OCI-LY1 (cell line): ENCODE measurements at regions not wholly inside any gene's neighbourhood (a gene's known extent, or its start where the extent isn't known, plus 50 kb on each side); places are given as distances from the start of the nearest gene placed in this dataset.

Source experiments
- H2AFZ ChIP-seq: fragments of 200-600 bp; sonication (generic), shearing (Covaris generic); 2 replicates; pipeline ENCODE4 v1.6.0; 2014; ENCODE audit warnings: antibody characterized with exemption, mild to moderate bottlenecking, low read length
- H3F3A ChIP-seq: fragments of 200-600 bp; sonication (generic), shearing (Covaris generic); 2 replicates; pipeline ENCODE4 v1.6.0; 2014; ENCODE audit warnings: mild to moderate bottlenecking, antibody characterized with exemption, low read length, moderate library complexity; ENCODE audit not compliant: insufficient read depth
- H3K27ac ChIP-seq: fragments of 200-600 bp; sonication (generic); 2 replicates; pipeline ENCODE4 v1.5.1; 2014; ENCODE audit warnings: low read length, mixed run types, mild to moderate bottlenecking, low read depth; ENCODE audit not compliant: poor library complexity, severe bottlenecking
- H3K27me3 ChIP-seq: fragments of 200-600 bp; sonication (generic); 2 replicates; pipeline ENCODE4 v1.6.0; 2014; ENCODE audit warnings: antibody characterized with exemption, mild to moderate bottlenecking, low read length, moderate library complexity; ENCODE audit not compliant: insufficient read depth
- H3K36me3 ChIP-seq: fragments of 200-600 bp; sonication (generic); 2 replicates; pipeline ENCODE4 v1.6.1; 2014; ENCODE audit warnings: mild to moderate bottlenecking, antibody characterized with exemption, low read length, moderate library complexity, mixed read lengths; ENCODE audit not compliant: insufficient read depth
- H3K4me1 ChIP-seq: fragments of 200-600 bp; sonication (generic); 2 replicates; pipeline ENCODE4 v1.5.1; 2014; ENCODE audit warnings: mild to moderate bottlenecking, low read length, moderate library complexity; ENCODE audit not compliant: insufficient read depth, severe bottlenecking
- H3K4me2 ChIP-seq: fragments of 200-600 bp; sonication (generic), shearing (Covaris generic); 2 replicates; pipeline ENCODE4 v1.6.1; 2014; ENCODE audit warnings: low read length
- H3K4me3 ChIP-seq: fragments of 200-600 bp; sonication (generic); 2 replicates; pipeline ENCODE4 v1.5.1; 2014; ENCODE audit warnings: low read length, low read depth, mild to moderate bottlenecking, mixed read lengths; ENCODE audit not compliant: poor library complexity, severe bottlenecking
- H3K79me2 ChIP-seq: fragments of 200-600 bp; shearing (Covaris generic); 2 replicates; pipeline ENCODE4 v1.6.1; 2016; ENCODE audit warnings: mixed run types, low read length, mixed read lengths; ENCODE audit not compliant: insufficient read depth
- H3K9ac ChIP-seq: fragments of 200-600 bp; sonication (generic), shearing (Covaris generic); 2 replicates; pipeline ENCODE4 v1.6.1; 2014; ENCODE audit warnings: mild to moderate bottlenecking, low read length, mixed read lengths
- H3K9me2 ChIP-seq: fragments of 200-600 bp; sonication (generic), shearing (Covaris generic); 2 replicates; pipeline ENCODE4 v1.6.1; 2014; ENCODE audit warnings: low read depth, mild to moderate bottlenecking, low read length, mixed read lengths
- H3K9me3 ChIP-seq: fragments of 200-600 bp; shearing (Covaris generic); 2 replicates; pipeline ENCODE4 v1.6.1; 2014; ENCODE audit warnings: low read length, mixed read lengths
- H4K20me1 ChIP-seq: fragments of 200-600 bp; sonication (generic), shearing (Covaris generic); 2 replicates; pipeline ENCODE4 v1.6.0; 2016; ENCODE audit warnings: mild to moderate bottlenecking, low read length; ENCODE audit not compliant: insufficient read depth
- CTCF ChIP-seq: fragments of 200-600 bp; sonication (generic), shearing (Covaris generic); IDR thresholded peaks from 2 replicates; pipeline ENCODE4 v1.5.1; 2017; ENCODE audit warnings: mild to moderate bottlenecking, antibody characterized with exemption, low read length, moderate library complexity, mixed read lengths
- EZH2 ChIP-seq: fragments of 200-600 bp; sonication (generic), shearing (Covaris generic); IDR thresholded peaks from 2 replicates; pipeline ENCODE4 v1.8.0; 2017; ENCODE audit warnings: borderline replicate concordance, mixed run types, mild to moderate bottlenecking, antibody characterized with exemption, low read length, moderate library complexity, mixed read lengths

DNA sequence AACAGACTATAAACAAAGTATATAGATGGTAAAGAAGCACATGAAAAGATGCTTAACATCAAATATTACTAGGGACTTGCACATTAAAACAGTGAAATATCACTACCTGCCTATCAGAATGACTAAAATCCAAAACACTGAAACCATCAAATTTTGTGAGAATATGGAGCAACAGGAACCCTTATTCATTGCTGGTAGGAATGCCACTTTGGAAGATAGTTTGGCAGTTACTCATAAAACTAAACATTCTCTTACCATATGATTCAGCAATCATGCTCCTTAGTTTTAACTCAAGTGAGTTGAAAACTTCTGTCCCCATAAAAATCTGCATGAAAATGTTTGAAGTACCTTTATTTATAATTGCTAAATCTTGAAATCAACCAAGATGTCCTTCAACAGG is 297.6 kb downstream of the DAD1 start:
- H3K27me3 ChIP-seq = no peaks in the 10 kb centered on the region
- no peaks in the 10 kb centered on the region for H3K36me3 ChIP-seq
- no peak overlapping the region for H3K27ac ChIP-seq
- H3F3A ChIP-seq = no peaks in the 10 kb centered on the region
- H3K4me3 ChIP-seq = no peak overlapping the region
- H4K20me1 ChIP-seq = no peaks in the 10 kb centered on the region
- no peaks in the 10 kb centered on the region for H3K9me3 ChIP-seq
- no peak overlapping the region for H2AFZ ChIP-seq
- H3K9me2 ChIP-seq = no peaks in the 10 kb centered on the region
- no peak overlapping the region for H3K4me2 ChIP-seq
- no peaks in the 10 kb centered on the region for H3K4me1 ChIP-seq
- no peaks in the 10 kb centered on the region for H3K79me2 ChIP-seq
- no peak overlapping the region for H3K9ac ChIP-seq
- TF ChIP-seq CTCF (no peak), EZH2 (no peak)

DNA sequence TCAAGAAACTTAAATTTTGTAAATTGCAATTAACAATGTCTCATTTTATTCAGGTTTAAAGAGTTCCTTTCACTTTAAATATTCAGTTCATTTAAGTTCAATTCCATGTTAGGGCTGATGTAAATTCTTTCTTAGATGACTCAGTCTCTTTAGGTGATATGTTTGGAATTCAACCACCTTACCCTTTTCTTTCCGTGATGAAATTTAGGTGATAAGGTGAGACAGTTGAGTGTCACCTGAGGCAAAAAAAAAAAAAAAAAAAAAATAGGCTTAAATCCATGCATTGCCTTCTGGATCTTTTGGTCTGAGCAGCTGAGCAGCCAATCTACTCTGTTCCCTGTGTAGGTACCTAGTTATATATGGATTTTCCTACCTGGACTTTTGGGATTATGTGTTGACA is 299.5 kb downstream of the DAD1 start:
- H3K4me2 ChIP-seq = no peak overlapping the region

GRCh38 chr14:22285991-22286390 is 303.0 kb downstream of the DAD1 start:
- no peak overlapping the region for H2AFZ ChIP-seq
- TF ChIP-seq CTCF = no peak
- TF ChIP-seq EZH2 = no peak
- no peaks in the 10 kb centered on the region for H3F3A ChIP-seq

More for the DNA sequence above, 299.5 kb downstream of the DAD1 start:
- Histone ChIP-seq H3F3A (no peaks in the 10 kb centered on the region), H4K20me1 (no peaks in the 10 kb centered on the region), H3K4me3 (no peak overlapping the region), H3K36me3 (no peaks in the 10 kb centered on the region), H3K4me1 (no peaks in the 10 kb centered on the region), H3K9me3 (no peaks in the 10 kb centered on the region), H3K9me2 (no peaks in the 10 kb centered on the region), H3K27ac (no peak overlapping the region), H3K9ac (no peak overlapping the region), H3K27me3 (no peaks in the 10 kb centered on the region), H2AFZ (no peak overlapping the region), H3K79me2 (no peaks in the 10 kb centered on the region)
- no peak for TF ChIP-seq CTCF
- TF ChIP-seq EZH2 = no peak

More at GRCh38 chr14:22285991-22286390, 303.0 kb downstream of the DAD1 start:
- Histone ChIP-seq H3K9me3 (no peaks in the 10 kb centered on the region), H3K4me3 (no peak overlapping the region), H3K27me3 (no peaks in the 10 kb centered on the region), H3K4me2 (no peak overlapping the region), H3K36me3 (no peaks in the 10 kb centered on the region), H3K27ac (no peak overlapping the region), H4K20me1 (no peaks in the 10 kb centered on the region), H3K79me2 (no peaks in the 10 kb centered on the region), H3K9me2 (no peaks in the 10 kb centered on the region), H3K4me1 (no peaks in the 10 kb centered on the region), H3K9ac (no peak overlapping the region)
